ENCODE measurements at regions not wholly inside any gene's neighbourhood (a gene's known extent, or its start where the extent isn't known, plus 50 kb on each side); places are given as distances from the start of the nearest gene placed in this dataset.

DNA sequence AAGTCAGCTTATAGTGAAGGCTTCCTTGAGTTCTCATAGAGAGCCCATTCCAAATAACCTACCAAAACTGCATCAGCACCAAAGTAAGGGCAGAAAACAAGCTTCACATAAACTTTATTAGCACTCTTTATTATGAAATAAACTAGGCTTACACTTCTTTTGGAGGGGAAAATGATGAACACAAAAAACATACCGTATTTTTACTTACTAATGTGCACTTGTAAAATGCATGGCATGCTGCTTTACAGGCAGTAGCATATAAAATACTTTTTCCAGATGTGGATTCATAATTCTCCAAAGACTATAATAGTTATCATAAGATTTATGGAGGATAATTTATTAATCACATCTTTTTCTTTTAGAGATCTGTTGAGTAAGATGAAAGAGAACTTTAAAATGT is 133.9 kb downstream of the OSR1 start:
- Histone ChIP-seq H3K4me1 (ENCODE audit: control insufficient read depth, insufficient read depth, low read length) (peaks cover 9% of the 10 kb centered on the region), H3K27ac (ENCODE audit: insufficient read depth, low read length) (no peak overlapping the region), H3K36me3 (ENCODE audit: control insufficient read depth, insufficient read depth, low read length) (no peaks in the 10 kb centered on the region), H3K9ac (ENCODE audit: low read depth, low read length) (no peak overlapping the region), H3K4me3 (ENCODE audit: insufficient read depth, low read depth, low read length) (no peak overlapping the region), H3K23ac (ENCODE audit: low read depth, low read length) (no peak overlapping the region), H2BK120ac (ENCODE audit: low read depth, low read length) (no peak overlapping the region), H2BK5ac (ENCODE audit: low read depth, low read length, poor library complexity, severe bottlenecking) (no peak overlapping the region), H3K9me3 (ENCODE audit: control insufficient read depth, insufficient read depth, low read length) (no peaks in the 10 kb centered on the region), H2BK15ac (ENCODE audit: low read depth, low read length) (no peak overlapping the region), H4K5ac (ENCODE audit: low read depth, low read length) (no peak overlapping the region), H3K56ac (ENCODE audit: extremely low read depth, insufficient read depth, low read length) (no peak overlapping the region), H3K18ac (ENCODE audit: low read depth, low read length) (no peak overlapping the region), H4K20me1 (ENCODE audit: insufficient read depth, low read length) (no peaks in the 10 kb centered on the region), H4K8ac (ENCODE audit: low read depth in 2 of 2, low read length in 2 of 2) (no peak overlapping the region), H3K14ac (replicated peaks; ENCODE audit: low read depth, low read length) (no peak overlapping the region), H3K27me3 (ENCODE audit: control insufficient read depth, insufficient read depth, low read length) (no peaks in the 10 kb centered on the region; the same call in 1 of the 2 replicates), H2AK5ac (ENCODE audit: low read depth, low read length) (no peak overlapping the region), H3K4me2 (ENCODE audit: low read depth, low read length) (no peak overlapping the region), H3K9me1 (ENCODE audit: insufficient read depth, low read length) (0 out of 2 replicates have a peak, but pooled peaks cover 3% of the 10 kb centered on the region), H3K79me1 (ENCODE audit: low read depth in 1 of 2, low read length in 2 of 2) (no peaks in the 10 kb centered on the region), H2BK20ac (ENCODE audit: low read depth, low read length) (no peak overlapping the region), H2AK9ac (replicated peaks; ENCODE audit: low read depth, low read length, poor library complexity) (no peak overlapping the region), H3K4ac (ENCODE audit: low read depth, low read length) (no peak overlapping the region), H4K91ac (ENCODE audit: insufficient read depth, low read depth, low read length) (no peak overlapping the region), H2AFZ (replicated peaks; ENCODE audit: low read length, poor library complexity) (no peak overlapping the region)
- no CpG with 5 or more reads among the region's 1 CpG for WGBS, 2 experiments (ENCODE audit: extremely low coverage in 2 of 2, insufficient read length in 1 of 2)
- intact Hi-C loops (cut with micrococcal nuclease): no loop called here
- ATAC-seq (ENCODE audit: low read depth) (no peak), DNase-seq (no peak)
- dilution Hi-C loops (cut with HindIII; ENCODE audit: low sequenced_read_pairs, unreplicated experiment): no loop called here
- no TSS peak for BruUV-seq (replicated peaks)
- ChIA-PET CTCF (interaction anchor here (0.9 kb wide), 1 partner anchor 15 kb away, joined by 3 read pairs; no protein-coding TSS in a partner anchor), POLR2A (ENCODE audit: unreplicated experiment) (no interaction called here)
- in situ Hi-C loops (cut with MboI; ENCODE audit: low sequenced_read_pairs): no loop called here
- TF ChIP-seq MXI1 (IDR thresholded peaks at IDR 0.05; ENCODE audit: borderline replicate concordance, low read depth, low read length) (no peak), POLR2A (IDR thresholded peaks at IDR 0.05; ENCODE audit: low read depth, low read length) (no peak), MAZ (IDR thresholded peaks at IDR 0.05; ENCODE audit: borderline replicate concordance, low read depth, low read length) (no peak), RFX5 (IDR thresholded peaks at IDR 0.05; ENCODE audit: low read depth, low read length) (no peak), BHLHE40 (IDR thresholded peaks at IDR 0.05; ENCODE audit: low read depth, low read length) (no peak), MAFK (IDR thresholded peaks at IDR 0.05; ENCODE audit: low read depth, low read length) (no peak), NFE2L2 (IDR thresholded peaks at IDR 0.05; ENCODE audit: low read depth, low read length) (no peak), RCOR1 (IDR thresholded peaks at IDR 0.05; ENCODE audit: insufficient replicate concordance, low read length) (no peak), RAD21 (IDR thresholded peaks at IDR 0.05; ENCODE audit: low read length) (no peak), CHD1 (IDR thresholded peaks at IDR 0.05; ENCODE audit: low read depth, low read length) (no peak), FOS (IDR thresholded peaks at IDR 0.05; ENCODE audit: low read depth, low read length) (no peak), CEBPB (IDR thresholded peaks at IDR 0.05; ENCODE audit: low read depth, low read length) (no peak)
- TF ChIP-seq, protein P1, sequence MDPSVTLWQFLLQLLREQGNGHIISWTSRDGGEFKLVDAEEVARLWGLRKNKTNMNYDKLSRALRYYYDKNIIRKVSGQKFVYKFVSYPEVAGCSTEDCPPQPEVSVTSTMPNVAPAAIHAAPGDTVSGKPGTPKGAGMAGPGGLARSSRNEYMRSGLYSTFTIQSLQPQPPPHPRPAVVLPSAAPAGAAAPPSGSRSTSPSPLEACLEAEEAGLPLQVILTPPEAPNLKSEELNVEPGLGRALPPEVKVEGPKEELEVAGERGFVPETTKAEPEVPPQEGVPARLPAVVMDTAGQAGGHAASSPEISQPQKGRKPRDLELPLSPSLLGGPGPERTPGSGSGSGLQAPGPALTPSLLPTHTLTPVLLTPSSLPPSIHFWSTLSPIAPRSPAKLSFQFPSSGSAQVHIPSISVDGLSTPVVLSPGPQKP (IDR thresholded peaks at IDR 0.05; ENCODE audit: borderline replicate concordance, low read depth, low read length): no peak
- TF ChIP-seq, protein P2, sequence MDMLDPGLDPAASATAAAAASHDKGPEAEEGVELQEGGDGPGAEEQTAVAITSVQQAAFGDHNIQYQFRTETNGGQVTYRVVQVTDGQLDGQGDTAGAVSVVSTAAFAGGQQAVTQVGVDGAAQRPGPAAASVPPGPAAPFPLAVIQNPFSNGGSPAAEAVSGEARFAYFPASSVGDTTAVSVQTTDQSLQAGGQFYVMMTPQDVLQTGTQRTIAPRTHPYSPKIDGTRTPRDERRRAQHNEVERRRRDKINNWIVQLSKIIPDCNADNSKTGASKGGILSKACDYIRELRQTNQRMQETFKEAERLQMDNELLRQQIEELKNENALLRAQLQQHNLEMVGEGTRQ (IDR thresholded peaks at IDR 0.05; ENCODE audit: low read depth, low read length): no peak

Measured in IMR-90 (cell line).